ENCODE measurements at regions not wholly inside any gene's neighbourhood (a gene's known extent, or its start where the extent isn't known, plus 50 kb on each side); places are given as distances from the start of the nearest gene placed in this dataset.

- TF ChIP-seq CTCF (IDR thresholded peaks at IDR 0.05) (no peak), POLR2A (IDR thresholded peaks at IDR 0.05) (no peak)
Observed at GRCh38 chr4:83722730-83723269, 186.9 kb downstream of the GPAT3 start.
